GM21528 (cell line): ENCODE measurements at regions not wholly inside any gene's neighbourhood (a gene's known extent, or its start where the extent isn't known, plus 50 kb on each side); places are given as distances from the start of the nearest gene placed in this dataset.

Experiments
- ATAC-seq: cut with Tn5 transposase; IDR thresholded peaks from one replicate; pipeline ENCODE4 v1.9.1; 2021; ENCODE audit warnings: mild to moderate bottlenecking, moderate library complexity; ENCODE audit not compliant: unreplicated experiment, low FRiP score

DNA sequence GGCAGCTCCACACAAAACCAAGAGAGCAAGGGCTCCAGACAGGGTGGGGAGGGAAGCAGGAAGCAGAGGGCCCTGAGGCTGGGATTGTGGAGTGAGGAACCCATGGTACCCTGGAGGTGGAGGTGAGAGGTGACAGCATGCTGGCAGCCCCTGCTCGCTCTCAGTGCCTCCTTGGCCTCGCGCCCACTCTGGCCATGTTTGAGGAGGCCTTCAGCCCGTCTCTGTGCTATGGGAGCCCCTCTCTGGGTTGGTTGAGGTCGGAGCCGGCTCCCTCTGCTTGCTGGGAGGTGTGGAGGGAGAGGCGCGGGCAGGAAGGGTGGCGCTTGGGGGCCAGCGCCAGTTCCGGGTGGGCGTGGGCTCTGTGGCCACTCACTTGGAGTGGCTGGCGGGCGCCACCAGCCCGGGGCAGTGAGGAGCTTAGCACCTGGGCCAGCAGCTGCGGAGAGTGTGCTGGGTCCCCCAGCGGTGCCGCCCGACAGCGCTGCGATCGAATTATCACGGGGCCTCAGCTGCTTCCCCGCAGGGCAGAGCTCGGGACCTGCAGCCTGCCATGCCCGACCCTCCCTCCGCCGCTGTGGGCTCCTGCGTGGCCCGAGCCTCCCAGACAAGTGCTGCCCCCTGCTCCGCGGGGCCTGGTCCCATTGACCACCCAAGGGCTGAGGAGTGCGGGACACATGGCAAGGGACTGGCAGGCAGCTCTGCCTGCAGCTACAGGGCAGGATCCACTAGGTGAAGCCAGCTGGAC, 196.0 kb downstream of the DACT1 start:
- no peak for ATAC-seq

DNA sequence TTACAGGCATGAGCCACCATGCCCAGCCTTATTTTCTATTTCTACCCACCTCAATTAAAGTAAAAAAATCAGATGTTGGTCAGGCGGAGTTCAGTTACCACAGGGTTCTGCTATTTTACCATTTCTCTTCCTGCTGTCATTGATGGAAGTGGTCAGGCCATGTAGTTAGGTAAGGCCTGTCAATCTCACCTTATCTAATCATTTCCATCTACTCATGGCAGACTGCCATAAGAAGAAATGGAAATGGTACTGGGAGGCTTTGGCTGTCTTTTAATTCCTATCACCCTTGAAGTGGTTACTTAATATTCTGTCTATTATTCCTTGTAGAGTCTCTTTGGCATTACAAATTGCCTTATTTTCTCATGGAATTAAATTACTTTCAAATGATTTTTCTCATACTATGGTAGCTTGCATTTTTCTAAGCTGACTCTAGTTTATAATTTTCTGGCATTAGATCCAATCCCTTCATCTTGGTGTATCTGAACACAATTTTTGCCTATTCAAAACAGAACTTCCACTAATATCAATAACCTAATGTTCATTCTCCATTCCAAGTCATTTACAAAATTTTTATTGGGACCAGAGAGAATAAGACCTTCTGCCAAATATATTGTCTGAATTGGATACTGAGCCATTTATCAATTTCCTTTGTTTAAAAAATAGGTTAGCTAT, 198.7 kb downstream of the DACT1 start:
- ATAC-seq = no peak

DNA sequence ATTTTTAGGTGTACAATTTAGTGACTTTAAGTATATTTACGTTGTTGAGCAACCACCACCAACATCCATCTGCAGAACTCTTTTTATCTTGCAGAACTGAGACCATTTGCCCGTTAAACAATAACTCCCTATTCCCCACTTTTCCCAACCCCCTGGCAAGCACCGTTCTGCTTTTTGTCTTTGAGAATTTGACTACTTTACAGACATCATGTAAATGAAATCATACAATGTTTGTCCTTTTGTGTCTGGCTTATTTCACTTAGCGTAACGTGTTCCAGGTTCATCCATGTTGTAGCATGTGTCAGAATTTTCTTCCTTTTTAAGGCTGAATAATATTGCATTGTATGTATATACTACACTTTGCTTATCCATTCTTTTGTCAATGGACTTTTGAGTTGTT, 201.5 kb downstream of the DACT1 start:
- ATAC-seq = no peak

DNA sequence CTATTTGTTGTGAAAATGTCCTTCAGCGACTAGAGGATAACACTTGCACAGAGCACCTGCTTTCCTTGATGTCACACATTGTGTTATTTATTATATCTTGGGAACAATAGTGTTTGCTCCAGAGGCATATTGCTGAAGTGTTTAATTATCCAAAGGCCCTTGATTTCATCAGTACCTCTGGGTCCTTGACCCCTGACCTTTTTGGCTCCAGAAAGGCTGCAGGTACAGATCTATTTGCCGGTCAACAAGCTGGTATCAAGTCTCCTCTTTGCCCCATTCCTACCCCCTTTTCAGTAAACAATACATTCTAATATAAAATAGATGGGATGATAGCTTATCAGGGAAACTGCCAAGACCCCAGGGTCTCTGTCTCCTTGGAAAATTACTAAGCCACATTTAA, 206.8 kb downstream of the DACT1 start:
- ATAC-seq = no peak

DNA sequence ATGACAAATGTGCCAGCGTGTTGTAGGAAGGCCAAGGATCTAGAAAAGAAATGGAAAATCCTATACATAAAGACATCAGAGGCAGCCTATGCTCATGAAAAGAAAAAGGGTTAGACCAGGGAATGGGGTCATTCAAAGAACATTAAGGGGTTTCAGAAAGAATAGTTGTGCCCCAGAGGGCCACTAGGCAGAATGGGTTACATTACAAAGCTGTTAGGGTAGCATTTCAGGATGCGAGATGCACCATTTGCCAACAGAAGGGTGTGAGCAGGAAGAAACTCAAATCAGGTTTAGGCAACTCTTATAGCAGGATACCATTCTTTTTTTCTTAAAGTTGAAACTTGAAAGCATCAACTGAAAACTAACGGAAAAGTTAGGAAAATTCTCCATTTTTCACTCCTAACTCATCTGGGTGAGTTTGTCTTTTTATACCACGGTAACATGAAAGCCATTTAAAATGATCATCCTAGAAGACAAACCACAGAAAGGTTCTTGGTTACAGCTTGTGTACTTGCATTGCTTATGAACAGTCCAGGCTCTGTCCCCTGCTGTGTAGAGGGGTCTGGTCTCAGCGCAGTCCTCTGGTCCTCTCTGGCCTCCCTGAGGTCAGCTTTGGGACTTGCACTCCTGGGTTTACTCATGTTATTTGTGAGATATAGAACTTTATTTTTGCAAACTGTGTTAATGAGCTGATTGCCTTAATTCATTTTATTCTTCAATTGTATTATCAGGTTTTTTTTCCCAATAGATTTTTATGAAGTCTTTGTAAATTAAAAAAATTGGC, 209.1 kb downstream of the DACT1 start:
- no peak for ATAC-seq

DNA sequence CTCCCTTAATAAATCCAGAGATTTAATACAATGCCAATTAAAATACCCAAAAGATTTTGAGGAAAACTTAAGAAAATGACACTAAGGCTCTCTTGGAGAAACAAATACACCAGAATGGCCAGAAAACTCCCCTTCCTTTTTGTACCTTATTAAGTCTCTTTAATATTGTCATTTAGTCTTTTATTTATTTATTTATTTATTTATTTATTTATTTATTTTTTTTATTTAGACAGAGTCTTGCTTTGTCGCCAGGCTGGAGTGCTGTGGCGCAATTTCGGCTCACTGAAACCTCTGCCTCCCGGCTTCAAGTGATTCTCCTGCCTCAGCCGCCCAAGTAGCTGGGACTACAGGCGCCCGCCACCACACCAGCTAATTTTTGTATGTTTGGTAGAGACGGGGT, 210.6 kb downstream of the DACT1 start:
- no peak for ATAC-seq

DNA sequence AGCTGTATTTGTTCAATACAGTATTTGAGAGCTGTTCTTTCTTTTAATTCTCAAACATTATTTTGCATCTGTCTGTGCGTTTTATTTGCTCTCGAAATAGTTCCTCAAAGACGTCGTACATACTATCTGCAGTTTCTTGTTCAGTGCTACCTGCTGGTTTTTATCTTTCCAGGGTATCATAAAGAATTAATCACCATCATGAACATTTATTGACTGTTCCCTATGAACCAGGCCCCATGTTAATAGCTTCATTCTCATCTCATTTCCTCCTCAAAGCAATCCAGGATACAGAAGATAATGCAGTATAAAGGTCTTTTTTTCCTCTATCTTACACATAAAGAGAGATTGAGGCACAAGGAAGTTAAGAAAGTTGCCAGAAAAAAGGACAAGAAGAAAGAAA, 211.8 kb downstream of the DACT1 start:
- no peak for ATAC-seq

DNA sequence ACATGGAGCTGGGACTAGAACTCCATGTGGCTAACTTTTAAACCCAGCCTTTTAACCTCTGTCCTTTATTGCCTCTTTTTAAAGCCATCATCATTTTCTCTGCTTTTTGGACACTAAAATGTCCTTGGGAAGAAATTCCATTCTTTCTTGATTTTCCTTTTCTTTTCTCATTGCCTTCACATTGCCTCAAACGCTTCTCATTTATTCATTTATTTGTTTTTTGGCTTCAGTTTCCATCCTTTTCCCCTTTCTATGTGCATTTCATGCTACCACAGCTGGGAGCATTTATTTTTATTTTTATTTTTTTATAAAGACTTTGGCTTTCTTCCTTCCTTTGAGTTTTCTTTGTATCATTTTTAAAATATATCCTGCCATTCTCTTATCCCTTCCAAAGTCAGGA, 212.2 kb downstream of the DACT1 start:
- ATAC-seq = no peak

DNA sequence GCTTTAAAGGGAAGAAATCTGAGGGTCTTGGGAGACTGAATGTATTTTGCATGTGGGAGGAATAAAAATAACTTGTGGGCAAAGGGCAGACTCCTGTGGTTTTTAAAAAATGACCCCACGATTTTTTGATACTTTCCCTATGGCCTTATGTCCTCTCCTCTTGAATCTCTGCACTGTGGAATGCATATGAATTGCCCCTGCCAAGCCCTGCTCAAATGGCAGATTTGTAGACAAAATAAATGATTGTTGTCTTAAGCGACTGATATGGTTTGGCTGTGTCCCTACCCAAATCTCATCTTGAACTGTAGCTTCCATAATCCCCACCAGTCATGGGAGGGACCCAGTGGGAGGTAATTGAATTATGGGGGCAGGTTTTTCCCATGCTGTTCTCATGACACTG, 223.8 kb downstream of the DACT1 start:
- no peak for ATAC-seq

DNA sequence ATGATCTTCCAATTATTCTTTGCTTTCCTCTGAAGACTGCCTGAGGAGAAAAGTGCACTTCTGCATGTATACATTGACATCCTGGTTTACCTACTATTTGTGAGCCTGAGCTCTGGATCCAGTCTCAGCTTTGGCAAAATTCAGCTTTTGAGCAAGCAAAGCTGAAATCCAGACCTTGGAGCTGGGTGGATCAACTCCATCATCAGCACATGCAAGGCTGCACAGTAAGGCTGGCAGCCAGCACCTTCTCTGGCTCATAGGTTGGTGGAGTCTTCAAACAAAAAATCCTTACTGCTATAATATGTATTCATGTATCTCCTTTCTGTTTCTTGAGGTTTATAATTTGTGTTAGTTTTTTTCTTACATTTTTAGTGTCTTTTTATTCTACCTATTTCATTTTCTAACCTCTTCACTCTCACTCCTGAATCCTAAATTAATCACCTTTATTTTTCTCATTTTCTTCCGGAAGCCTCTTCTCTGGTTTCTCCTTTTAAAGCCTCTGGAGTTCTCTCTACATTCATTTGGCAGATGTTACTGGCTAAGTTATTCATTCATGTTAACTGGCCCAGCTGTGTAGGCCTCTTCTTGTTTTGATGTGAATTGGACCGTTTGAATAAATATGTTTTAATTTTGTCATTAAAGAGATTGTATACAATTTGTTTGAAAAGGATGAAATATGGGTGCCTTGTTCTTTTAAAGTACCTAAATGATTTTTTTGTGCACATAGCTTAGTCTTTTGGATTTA, 224.8 kb downstream of the DACT1 start:
- no peak for ATAC-seq

DNA sequence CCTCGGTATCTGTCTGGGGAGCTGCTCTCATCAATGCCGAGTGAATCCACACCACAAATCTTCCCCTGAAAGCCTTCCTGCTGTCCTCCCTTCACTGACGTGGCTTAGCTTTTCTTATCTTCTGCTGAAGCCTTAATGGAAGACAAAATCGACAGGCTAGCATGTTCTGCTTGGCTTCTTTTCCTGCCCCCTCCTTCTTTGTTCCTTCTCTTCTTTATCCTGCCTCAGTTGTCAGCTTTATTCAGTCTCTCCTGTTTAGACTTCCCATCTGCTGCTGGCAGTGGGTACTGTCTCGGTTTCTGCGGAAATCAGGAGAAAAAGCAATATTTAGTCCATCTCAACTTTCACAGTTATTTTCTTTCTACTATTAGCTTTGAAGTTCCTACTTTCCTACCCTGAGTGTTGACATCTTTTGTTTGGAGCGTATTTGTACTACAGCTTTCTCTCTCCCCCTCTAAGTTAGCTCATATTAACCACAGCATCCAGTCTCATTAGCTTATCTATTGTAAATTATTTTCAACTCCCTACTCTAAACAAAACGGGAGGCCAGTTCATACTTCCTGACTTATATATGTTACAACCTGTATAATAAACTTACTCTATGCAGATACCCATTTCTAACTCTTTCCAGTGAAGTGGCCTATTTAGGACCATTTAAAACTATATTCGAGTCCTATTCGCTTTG, 226.0 kb downstream of the DACT1 start:
- ATAC-seq = no peak

DNA sequence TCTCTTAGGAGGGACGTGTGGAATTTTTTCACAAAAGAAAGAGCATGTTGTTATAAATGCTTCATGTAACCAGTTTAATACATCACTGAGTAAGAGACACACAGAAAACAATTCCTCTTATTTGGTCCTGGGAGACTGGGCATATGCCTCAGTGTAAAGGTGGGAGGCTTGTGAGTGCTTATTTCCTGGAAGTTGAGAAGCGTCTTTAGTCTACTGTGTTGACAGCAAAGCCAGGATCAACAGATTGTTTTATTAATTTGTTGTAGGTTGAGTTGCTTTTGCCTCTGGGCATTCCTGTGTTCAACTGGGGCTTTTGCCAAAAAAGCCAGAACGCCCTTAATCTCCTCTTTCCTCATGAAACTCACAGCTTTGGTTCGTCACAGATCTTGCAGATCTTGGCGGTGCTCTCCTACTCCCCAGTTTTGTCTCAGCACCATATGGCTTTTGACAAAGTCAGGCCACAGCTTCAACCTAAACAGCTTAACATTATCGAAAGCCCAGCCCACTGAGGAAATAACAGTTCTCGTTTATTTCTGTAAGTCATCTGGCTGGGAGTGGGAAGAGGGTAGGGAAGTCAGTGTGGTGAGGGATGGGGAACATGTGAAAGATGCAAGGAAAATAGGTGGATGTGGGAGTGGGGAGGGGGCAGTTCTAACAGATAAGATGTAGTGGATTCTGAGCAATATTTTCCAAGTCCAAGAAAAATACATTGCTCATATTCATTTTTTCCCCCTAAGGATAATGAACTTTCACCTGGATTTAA, 227.2 kb downstream of the DACT1 start:
- ATAC-seq = no peak

DNA sequence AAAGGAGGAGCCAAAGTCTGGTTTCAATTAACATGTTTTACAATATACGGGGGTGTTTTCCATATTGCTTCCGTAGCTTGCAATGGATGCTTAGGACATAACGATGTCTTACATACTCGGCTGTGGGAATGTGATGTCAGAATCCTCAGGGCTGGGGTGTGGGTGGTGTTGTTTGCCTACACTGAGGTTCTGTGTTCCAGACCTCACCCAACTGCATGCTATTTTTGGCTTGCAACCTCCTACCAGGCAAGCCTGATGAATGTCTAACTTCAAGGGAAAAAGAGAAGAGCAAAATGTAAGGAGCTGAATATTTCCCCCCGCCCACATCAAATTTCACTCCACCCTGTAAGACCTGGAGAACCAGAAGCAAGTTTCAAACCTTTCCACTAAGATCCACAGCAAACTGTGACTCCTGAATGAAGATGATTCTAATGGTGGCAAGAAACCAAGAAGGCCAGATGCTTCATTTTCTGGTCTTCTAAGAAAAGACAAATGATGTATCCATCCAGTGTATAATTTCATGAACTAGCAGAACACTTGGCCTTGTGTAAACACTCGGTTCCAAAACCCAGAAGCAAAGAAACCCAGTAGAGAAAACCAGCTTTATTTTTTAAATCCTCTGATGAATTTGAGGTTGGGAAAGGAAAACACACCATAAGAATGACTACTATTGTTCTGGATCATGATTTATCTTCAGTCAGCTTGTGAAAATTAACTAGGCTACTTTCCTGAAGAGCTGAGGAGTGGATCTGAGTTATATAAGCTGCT, 227.9 kb downstream of the DACT1 start:
- ATAC-seq = no peak

DNA sequence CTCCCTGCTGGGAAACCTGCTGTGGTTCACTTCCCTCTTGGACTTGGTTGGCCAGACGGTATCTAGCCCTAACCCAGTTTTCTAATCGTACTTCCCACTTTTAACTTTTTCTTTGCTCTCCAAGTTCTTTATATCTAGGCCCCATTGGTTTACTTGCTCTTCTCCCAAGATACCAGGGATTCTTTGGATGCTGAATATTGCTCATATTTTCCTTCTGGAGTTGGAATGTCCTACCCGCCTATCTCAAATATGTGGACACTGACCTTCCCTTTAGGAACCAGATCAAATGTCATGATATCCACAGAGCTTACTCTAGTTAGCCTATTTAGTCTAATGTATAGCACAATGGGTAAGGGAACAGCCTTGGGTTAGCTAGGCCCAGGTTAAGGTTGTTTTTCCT, 228.6 kb downstream of the DACT1 start:
- ATAC-seq = no peak

DNA sequence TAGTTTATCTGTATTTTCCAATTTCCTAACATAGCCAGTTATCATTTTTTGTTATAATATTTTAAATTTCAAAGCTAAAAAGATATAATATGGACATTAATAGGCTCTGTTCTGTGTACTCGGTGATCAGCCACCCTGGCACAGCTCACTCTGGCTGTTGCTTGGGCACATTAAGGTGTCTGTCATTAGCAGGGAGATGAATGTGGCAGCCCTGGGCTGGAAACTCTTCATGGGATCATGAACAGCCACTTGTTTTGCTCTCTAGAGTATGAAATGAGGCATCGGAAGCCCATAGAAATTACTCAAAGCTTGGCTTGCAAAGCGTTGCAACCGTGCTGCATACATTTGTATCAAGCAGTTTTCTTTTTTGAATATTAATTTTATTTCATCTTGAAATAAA, 233.2 kb downstream of the DACT1 start:
- ATAC-seq = no peak

DNA sequence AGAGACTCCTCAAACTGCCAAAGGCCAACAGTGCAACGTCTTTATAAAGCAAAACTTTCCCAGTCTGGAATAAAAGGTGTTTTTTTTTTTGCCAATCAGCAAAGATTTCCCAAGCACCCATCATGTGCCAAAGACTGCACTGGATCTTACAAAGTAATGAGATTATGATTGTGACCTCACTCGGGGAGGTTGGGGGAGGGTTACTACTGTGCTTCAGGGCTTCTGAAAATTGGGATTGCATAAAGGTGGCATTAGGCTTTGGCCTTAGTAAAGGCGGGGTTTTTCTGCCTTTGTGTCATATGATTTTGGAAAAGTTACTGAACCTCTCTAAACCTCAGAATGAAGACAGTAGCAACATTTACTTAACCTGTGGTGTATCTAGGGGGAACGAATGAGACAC, 233.8 kb downstream of the DACT1 start:
- no peak for ATAC-seq

DNA sequence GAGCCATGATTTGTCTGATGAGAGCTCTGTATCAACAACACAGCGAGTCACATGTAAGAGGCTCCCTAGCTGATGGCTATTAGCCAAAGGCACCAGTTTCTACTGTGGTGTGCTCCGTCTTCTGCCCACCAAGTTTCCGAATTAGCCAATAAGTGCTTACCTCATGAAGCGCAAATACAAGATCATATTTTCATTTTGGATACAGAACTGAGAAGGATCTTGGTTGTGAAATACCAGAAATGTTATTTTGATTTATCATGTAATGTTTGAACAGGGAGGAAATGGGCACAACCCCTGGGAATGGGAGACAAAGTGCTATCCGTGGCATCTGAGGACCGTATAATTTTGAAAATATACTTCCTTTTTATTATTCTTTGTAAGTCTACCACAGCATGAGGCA, 234.3 kb downstream of the DACT1 start:
- no peak for ATAC-seq

DNA sequence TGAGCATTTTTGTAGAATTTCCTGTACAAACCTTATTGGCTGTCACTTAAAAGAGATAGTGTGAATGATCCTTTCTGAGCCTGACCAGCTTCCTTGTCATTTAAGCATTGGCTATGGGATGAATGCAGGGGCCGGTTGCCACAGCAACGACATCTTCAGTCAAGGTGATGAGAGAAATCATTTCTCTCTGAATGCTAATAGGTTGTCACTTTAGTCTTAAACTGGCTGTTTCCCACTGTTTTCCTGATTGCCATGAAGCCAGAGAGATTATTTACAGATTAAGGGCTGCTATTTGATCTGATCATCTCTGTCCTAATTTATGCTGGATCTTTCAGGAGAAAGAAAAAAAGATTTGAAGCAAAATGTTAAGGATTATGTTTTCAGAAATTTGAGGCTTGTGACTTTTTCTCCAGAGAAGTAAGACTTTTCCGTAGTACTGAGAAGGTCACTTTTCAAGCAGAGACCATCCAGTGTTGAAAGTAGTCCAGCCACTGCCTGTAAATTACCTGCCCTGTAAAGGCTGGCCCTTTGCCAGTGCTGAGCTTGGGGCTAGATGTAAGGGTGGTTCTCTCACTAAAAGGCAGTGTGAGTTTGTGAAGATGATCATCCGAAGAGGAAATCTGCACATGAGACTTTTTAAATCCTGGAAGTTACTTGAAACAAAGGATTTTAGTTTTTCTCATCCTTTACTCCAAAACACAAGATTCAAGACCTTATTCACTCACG, 235.6 kb downstream of the DACT1 start:
- ATAC-seq = no peak
